NCI-H2029 treated with DMSO at 0.1 percent for 48 hours (cell line): ENCODE measurements at regions not wholly inside any gene's neighbourhood (a gene's known extent, or its start where the extent isn't known, plus 50 kb on each side); places are given as distances from the start of the nearest gene placed in this dataset.

ENCODE experiments used
- DNase-seq: peaks from one replicate; lab custom pipeline; 2025; lab: John Stamatoyannopoulos, UW

- DNase-seq, result no peak
These were observed 62.7 kb upstream of the MAPRE2 start for GRCh38 chr18:34978533-34978893.

- peak; percentile 34 for DNase-seq
These were observed 62.1 kb upstream of the MAPRE2 start for GRCh38 chr18:34978953-34979608.

- no peak for DNase-seq
These were observed 59.7 kb upstream of the MAPRE2 start for GRCh38 chr18:34981487-34981886.

GRCh38 chr18:34985963-34986362 lies 55.2 kb upstream of the MAPRE2 start:
- DNase-seq, result no peak

- DNase-seq, result no peak
These were observed 50.6 kb upstream of the MAPRE2 start for GRCh38 chr18:34990597-34990996.

- no peak for DNase-seq
These were observed 50.1 kb upstream of the MAPRE2 start for GRCh38 chr18:34991152-34991551.
